ENCODE measurements at regions not wholly inside any gene's neighbourhood (a gene's known extent, or its start where the extent isn't known, plus 50 kb on each side); places are given as distances from the start of the nearest gene placed in this dataset.

DNA sequence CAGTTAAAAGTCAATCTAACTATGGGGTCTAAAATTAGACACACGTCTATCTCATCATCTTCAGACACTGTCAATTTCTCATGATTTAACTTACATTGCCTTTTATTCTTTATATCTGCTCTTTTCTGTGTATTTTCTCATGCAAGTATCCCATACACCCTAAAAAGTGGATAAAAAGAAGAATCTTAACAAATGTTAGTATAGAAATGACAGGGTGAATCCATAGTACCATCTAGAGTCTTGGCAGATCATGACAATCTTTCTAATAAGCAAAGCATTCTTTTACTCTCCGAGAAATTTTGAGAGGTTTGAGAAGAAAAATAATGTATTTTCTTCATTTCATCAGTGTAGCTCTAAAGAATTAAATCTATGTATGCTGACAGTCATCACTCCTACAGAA lies 382.7 kb downstream of the C6orf118 start:
- H3K27ac ChIP-seq = no peak overlapping the region
- no peaks in the 10 kb centered on the region for H3K9me3 ChIP-seq (ENCODE audit: low read depth, low read length)
- H3K9ac ChIP-seq (ENCODE audit: insufficient read length) = no peak overlapping the region
- no peak overlapping the region for H3K4me3 ChIP-seq
- DNase-seq (ENCODE audit: low read depth, low spot score) = no peak
- no peaks in the 10 kb centered on the region for H3K36me3 ChIP-seq (ENCODE audit: insufficient read depth, low read length)
- TF ChIP-seq POLR2AphosphoS5 (IDR thresholded peaks at IDR 0.05; ENCODE audit: borderline replicate concordance, low read depth, low read length) (no peak), FOXP2 (optimal IDR thresholded peaks at IDR 0.05; ENCODE audit: control extremely low read depth, extremely low read length, insufficient read depth) (no peak), EZH2 (IDR thresholded peaks at IDR 0.05) (no peak)

DNA sequence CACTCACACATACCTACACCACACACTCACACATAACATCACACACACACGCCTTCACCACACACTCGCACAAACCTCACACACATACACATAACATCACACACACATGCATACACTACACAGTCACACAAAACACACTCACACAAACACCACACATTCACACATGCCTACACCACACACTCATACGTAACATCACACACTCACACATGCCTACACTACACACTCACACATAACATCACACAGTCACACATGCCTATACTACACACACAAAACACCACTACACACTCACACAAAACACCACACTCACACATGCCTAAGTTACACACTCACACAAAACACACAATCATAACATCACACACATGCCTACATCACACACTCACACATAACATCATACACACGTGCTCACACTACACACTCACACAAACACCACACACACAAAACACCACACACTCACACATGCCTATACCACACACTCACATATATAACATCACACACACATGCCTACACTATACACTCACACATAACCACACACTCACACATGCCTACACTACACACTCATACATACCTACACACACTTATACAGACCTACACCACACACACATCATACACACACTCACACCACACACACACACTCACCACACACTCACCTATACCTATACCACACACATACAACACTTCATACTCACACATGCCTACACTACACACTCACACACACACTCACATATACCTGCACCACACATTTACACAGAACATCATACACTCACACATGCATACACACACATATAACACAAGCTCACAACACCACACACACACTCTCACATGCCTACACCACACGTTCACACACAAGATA lies 383.5 kb downstream of the C6orf118 start:
- no peak overlapping the region for H3K4me3 ChIP-seq
- no peak overlapping the region for H3K27ac ChIP-seq
- no peak for DNase-seq (ENCODE audit: low read depth, low spot score)
- H3K9me3 ChIP-seq (ENCODE audit: low read depth, low read length) = no peaks in the 10 kb centered on the region
- no peaks in the 10 kb centered on the region for H3K36me3 ChIP-seq (ENCODE audit: insufficient read depth, low read length)
- TF ChIP-seq EZH2 (IDR thresholded peaks at IDR 0.05) = no peak
- TF ChIP-seq POLR2AphosphoS5 (IDR thresholded peaks at IDR 0.05; ENCODE audit: borderline replicate concordance, low read depth, low read length) = no peak
- no peak for TF ChIP-seq FOXP2 (optimal IDR thresholded peaks at IDR 0.05; ENCODE audit: control extremely low read depth, extremely low read length, insufficient read depth)
- no peak overlapping the region for H3K9ac ChIP-seq (ENCODE audit: insufficient read length)

- Histone ChIP-seq H3K9me3 (ENCODE audit: low read depth, low read length) (no peaks in the 10 kb centered on the region), H3K27ac (no peak overlapping the region), H3K4me3 (no peak overlapping the region), H3K36me3 (ENCODE audit: insufficient read depth, low read length) (no peaks in the 10 kb centered on the region), H3K9ac (ENCODE audit: insufficient read length) (no peak overlapping the region)
- no peak for DNase-seq (ENCODE audit: low read depth, low spot score)
- TF ChIP-seq FOXP2 (optimal IDR thresholded peaks at IDR 0.05; ENCODE audit: control extremely low read depth, extremely low read length, insufficient read depth) = no peak
- TF ChIP-seq EZH2 (IDR thresholded peaks at IDR 0.05) = no peak
- no peak for TF ChIP-seq POLR2AphosphoS5 (IDR thresholded peaks at IDR 0.05; ENCODE audit: borderline replicate concordance, low read depth, low read length)
Observed at GRCh38 chr6:164924674-164925073, 384.7 kb downstream of the C6orf118 start.

GRCh38 chr6:164917211-164917610 lies 392.2 kb downstream of the C6orf118 start:
- H3K9me3 ChIP-seq (ENCODE audit: low read depth, low read length) = no peaks in the 10 kb centered on the region
- no peak overlapping the region for H3K27ac ChIP-seq
- no peak overlapping the region for H3K9ac ChIP-seq (ENCODE audit: insufficient read length)
- H3K36me3 ChIP-seq (ENCODE audit: insufficient read depth, low read length) = no peaks in the 10 kb centered on the region
- no peak overlapping the region for H3K4me3 ChIP-seq
- DNase-seq (ENCODE audit: low read depth, low spot score) = no peak
- no peak for TF ChIP-seq FOXP2 (optimal IDR thresholded peaks at IDR 0.05; ENCODE audit: control extremely low read depth, extremely low read length, insufficient read depth)
- TF ChIP-seq POLR2AphosphoS5 (IDR thresholded peaks at IDR 0.05; ENCODE audit: borderline replicate concordance, low read depth, low read length) = no peak
- no peak for TF ChIP-seq EZH2 (IDR thresholded peaks at IDR 0.05)

GRCh38 chr6:164916087-164916486 lies 393.3 kb downstream of the C6orf118 start:
- no peak overlapping the region for H3K27ac ChIP-seq
- no peak overlapping the region for H3K4me3 ChIP-seq
- H3K36me3 ChIP-seq (ENCODE audit: insufficient read depth, low read length) = no peaks in the 10 kb centered on the region
- H3K9ac ChIP-seq (ENCODE audit: insufficient read length) = no peak overlapping the region
- no peaks in the 10 kb centered on the region for H3K9me3 ChIP-seq (ENCODE audit: low read depth, low read length)
- no peak for TF ChIP-seq EZH2 (IDR thresholded peaks at IDR 0.05)
- DNase-seq (ENCODE audit: low read depth, low spot score) = no peak

DNA sequence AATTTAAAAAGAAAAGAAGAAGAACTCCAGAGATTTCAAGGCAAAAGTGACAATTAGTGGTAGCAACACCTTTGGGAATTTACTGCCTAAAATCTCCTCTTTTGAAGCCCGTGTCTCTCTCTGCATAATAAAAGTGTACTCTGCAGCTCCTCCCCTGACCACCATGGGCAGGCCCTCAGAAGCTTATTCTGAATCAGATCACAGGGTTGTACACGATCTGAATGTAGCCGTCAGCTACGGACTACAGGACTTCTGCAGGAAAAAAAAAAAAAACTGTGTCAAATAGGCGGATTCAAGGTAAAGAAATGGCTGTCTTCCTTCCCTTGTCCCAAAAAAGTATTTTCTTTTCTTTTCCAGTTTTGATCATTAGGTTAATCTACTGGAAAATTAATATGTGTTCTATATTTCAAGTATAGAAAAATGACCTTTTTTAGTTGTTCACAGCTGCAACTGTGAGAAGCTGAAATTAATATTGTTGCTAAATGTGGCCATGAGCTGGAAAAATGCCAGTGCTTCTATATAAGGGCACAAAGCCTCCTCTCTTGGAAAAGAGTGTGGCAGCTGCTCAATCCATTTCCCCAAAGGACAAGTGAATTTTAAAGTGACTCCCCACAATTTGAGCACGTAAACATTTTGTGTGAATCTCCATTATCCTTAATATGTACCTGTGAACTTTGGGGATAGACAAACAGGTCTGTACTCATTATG lies 397.4 kb downstream of the C6orf118 start:
- Histone ChIP-seq H3K9me3 (ENCODE audit: low read depth, low read length) (no peaks in the 10 kb centered on the region), H3K27ac (no peak overlapping the region), H3K36me3 (ENCODE audit: insufficient read depth, low read length) (no peaks in the 10 kb centered on the region), H3K9ac (ENCODE audit: insufficient read length) (no peak overlapping the region), H3K4me3 (no peak overlapping the region)
- no peak for TF ChIP-seq POLR2AphosphoS5 (IDR thresholded peaks at IDR 0.05; ENCODE audit: borderline replicate concordance, low read depth, low read length)
- TF ChIP-seq EZH2 (IDR thresholded peaks at IDR 0.05) = no peak
- TF ChIP-seq FOXP2 (optimal IDR thresholded peaks at IDR 0.05; ENCODE audit: control extremely low read depth, extremely low read length, insufficient read depth) = no peak
- no peak for DNase-seq (ENCODE audit: low read depth, low spot score)

DNA sequence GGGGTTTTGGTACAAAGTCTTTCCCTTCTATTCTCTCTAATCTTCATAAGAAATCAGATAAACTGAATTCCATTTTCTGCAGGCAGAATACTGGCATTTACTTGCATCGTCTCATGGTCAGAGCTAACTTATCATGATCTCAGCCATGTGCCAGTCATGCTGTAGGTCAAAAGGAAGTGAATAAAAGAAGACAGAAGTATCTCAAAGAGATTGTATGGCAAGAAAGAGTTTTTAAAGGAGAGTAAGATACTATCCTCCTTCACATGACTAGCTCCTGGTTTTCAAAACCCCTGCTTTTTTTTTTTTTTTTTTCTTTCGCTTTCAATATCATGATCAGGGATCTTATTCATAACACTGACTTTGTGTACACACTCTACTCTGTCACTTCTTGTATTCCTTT lies 398.3 kb downstream of the C6orf118 start:
- Histone ChIP-seq H3K9ac (ENCODE audit: insufficient read length) (no peak overlapping the region), H3K27ac (no peak overlapping the region), H3K9me3 (ENCODE audit: low read depth, low read length) (no peaks in the 10 kb centered on the region), H3K4me3 (no peak overlapping the region), H3K36me3 (ENCODE audit: insufficient read depth, low read length) (no peaks in the 10 kb centered on the region)
- no peak for DNase-seq (ENCODE audit: low read depth, low spot score)
- TF ChIP-seq EZH2 (IDR thresholded peaks at IDR 0.05) (no peak), FOXP2 (optimal IDR thresholded peaks at IDR 0.05; ENCODE audit: control extremely low read depth, extremely low read length, insufficient read depth) (no peak), POLR2AphosphoS5 (IDR thresholded peaks at IDR 0.05; ENCODE audit: borderline replicate concordance, low read depth, low read length) (no peak)

GRCh38 chr6:164906766-164907165 lies 402.6 kb downstream of the C6orf118 start:
- Histone ChIP-seq H3K36me3 (ENCODE audit: insufficient read depth, low read length) (no peaks in the 10 kb centered on the region), H3K4me3 (no peak overlapping the region), H3K9me3 (ENCODE audit: low read depth, low read length) (no peaks in the 10 kb centered on the region), H3K9ac (ENCODE audit: insufficient read length) (no peak overlapping the region), H3K27ac (no peak overlapping the region)
- no peak for DNase-seq (ENCODE audit: low read depth, low spot score)
- TF ChIP-seq FOXP2 (optimal IDR thresholded peaks at IDR 0.05; ENCODE audit: control extremely low read depth, extremely low read length, insufficient read depth) (no peak), EZH2 (IDR thresholded peaks at IDR 0.05) (no peak), POLR2AphosphoS5 (IDR thresholded peaks at IDR 0.05; ENCODE audit: borderline replicate concordance, low read depth, low read length) (no peak)
